HepG2 (cell line): ENCODE measurements at regions not wholly inside any gene's neighbourhood (a gene's known extent, or its start where the extent isn't known, plus 50 kb on each side); places are given as distances from the start of the nearest gene placed in this dataset.
A peak's percentile ranks its signal among the peaks of the same experiment; 100 is the strongest.

Experiments
- MIER2 ChIP-seq: IDR thresholded peaks from 2 replicates; pipeline ENCODE4 v1.6.1; 2016; ENCODE audit warnings: missing biosample characterization, missing genetic modification reagents
- NCOA2 ChIP-seq: sonication (generic); formaldehyde crosslinking; IDR thresholded peaks from 2 replicates; pipeline ENCODE4 v1.8.0; 2022; ENCODE audit warnings: inconsistent platforms
- SOX6 ChIP-seq, 2 experiments: fragments of 450-650 bp in 1 of 2; sonication (generic) in 1 of 2; formaldehyde crosslinking in 1 of 2; IDR thresholded peaks; 2 replicates each; pipeline versions ENCODE4 v1.4.0 to v1.6.1; 2017 to 2020; ENCODE audit warnings: antibody characterized with exemption in 1 of 2, mild to moderate bottlenecking in 1 of 2, missing genetic modification reagents in 1 of 2
- THAP11 ChIP-seq: IDR thresholded peaks from 2 replicates; pipeline ENCODE4 v1.6.1; 2016; ENCODE audit warnings: missing biosample characterization, missing genetic modification reagents
- ZBTB38 ChIP-seq: sonication (generic); formaldehyde crosslinking; IDR thresholded peaks from 2 replicates; pipeline ENCODE4 v1.5.1; 2020; ENCODE audit warnings: mild to moderate bottlenecking, missing genetic modification reagents
- ZFYVE20 ChIP-seq: sonication (generic); formaldehyde crosslinking; IDR thresholded peaks from 2 replicates; pipeline ENCODE4 v1.8.0; 2023; ENCODE audit warnings: low read depth, mild to moderate bottlenecking, moderate library complexity, missing genetic modification reagents, borderline replicate concordance
- ZNF331 ChIP-seq: sonication (generic); formaldehyde crosslinking; IDR thresholded peaks from 2 replicates; pipeline ENCODE4 v1.4.0; 2020; ENCODE audit warnings: missing genetic modification reagents
- ZNF614 ChIP-seq: IDR thresholded peaks from 2 replicates; pipeline ENCODE4 v1.6.1; 2018; ENCODE audit warnings: missing biosample characterization, missing genetic modification reagents, inconsistent platforms, borderline replicate concordance
- TF ChIP-seq, protein P1 (sequence below): IDR thresholded peaks from 2 replicates; pipeline ENCODE4 v1.6.1; 2016; ENCODE audit warnings: low read depth, borderline replicate concordance
- TF ChIP-seq, protein P2 (sequence below): IDR thresholded peaks from 2 replicates; pipeline ENCODE4 v1.6.1; 2016; ENCODE audit warnings: mild to moderate bottlenecking, missing biosample characterization, missing genetic modification reagents
- TF ChIP-seq, protein P3 (sequence below): sonication (generic); formaldehyde crosslinking; IDR thresholded peaks from one replicate; pipeline ENCODE4 v1.5.1; 2020; ENCODE audit warnings: mild to moderate bottlenecking, missing genetic modification reagents; ENCODE audit errors: not compliant biosample characterization
- TF ChIP-seq, protein P4 (sequence below): IDR thresholded peaks from 2 replicates; pipeline ENCODE4 v1.6.1; 2018; ENCODE audit warnings: missing genetic modification reagents
- TF ChIP-seq, protein P5 (sequence below): sonication (generic); formaldehyde crosslinking; IDR thresholded peaks from 2 replicates; pipeline ENCODE4 v1.8.0; 2022; ENCODE audit warnings: mild to moderate bottlenecking, missing genetic modification reagents, borderline replicate concordance

DNA sequence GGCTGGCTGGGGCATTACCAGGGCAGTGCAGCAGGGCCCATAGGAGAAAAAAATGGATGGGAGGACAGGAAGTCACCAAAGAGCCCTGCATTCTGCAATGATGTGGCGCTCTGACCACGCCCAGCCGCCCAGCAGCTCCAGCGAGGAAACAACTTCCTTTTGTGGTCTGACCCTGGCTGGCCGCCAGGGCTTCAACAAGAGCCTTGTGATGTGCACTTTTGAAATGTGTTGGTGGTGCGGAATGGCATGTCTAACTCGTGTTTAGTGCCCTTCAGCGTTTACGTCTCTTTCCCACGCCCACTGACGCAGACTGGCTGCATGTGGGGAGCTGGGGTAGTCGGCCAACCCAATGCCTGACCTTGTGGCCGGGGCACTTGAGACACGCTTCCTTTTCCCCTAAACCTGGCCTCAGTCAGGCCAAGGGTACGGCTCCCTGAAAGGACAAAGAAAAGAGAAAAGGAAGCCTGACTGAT, 81.9 kb upstream of the CTNNB1 start (continued):
- TF ChIP-seq ZNF331 (CRISPR knock-in tag), result peak; percentile 39; the same call in 1 of the 2 replicates
- TF ChIP-seq THAP11 (CRISPR knock-in tag), result peak; percentile 32; the same call in 1 of the 2 replicates
- TF ChIP-seq, protein P1, sequence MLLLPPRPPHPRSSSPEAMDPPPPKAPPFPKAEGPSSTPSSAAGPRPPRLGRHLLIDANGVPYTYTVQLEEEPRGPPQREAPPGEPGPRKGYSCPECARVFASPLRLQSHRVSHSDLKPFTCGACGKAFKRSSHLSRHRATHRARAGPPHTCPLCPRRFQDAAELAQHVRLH (CRISPR knock-in tag), result peak; percentile 36; the same call in 1 of the 2 replicates
- no peak for TF ChIP-seq ZFYVE20 (CRISPR knock-in tag)
- TF ChIP-seq, protein P2, sequence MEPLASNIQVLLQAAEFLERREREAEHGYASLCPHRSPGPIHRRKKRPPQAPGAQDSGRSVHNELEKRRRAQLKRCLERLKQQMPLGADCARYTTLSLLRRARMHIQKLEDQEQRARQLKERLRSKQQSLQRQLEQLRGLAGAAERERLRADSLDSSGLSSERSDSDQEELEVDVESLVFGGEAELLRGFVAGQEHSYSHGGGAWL (CRISPR knock-in tag), result peak; percentile 48; the same call in 1 of the 2 replicates
- TF ChIP-seq ZBTB38 (CRISPR knock-in tag), result peak; percentile 56; the same call in 1 of the 2 replicates
- TF ChIP-seq, protein P3, sequence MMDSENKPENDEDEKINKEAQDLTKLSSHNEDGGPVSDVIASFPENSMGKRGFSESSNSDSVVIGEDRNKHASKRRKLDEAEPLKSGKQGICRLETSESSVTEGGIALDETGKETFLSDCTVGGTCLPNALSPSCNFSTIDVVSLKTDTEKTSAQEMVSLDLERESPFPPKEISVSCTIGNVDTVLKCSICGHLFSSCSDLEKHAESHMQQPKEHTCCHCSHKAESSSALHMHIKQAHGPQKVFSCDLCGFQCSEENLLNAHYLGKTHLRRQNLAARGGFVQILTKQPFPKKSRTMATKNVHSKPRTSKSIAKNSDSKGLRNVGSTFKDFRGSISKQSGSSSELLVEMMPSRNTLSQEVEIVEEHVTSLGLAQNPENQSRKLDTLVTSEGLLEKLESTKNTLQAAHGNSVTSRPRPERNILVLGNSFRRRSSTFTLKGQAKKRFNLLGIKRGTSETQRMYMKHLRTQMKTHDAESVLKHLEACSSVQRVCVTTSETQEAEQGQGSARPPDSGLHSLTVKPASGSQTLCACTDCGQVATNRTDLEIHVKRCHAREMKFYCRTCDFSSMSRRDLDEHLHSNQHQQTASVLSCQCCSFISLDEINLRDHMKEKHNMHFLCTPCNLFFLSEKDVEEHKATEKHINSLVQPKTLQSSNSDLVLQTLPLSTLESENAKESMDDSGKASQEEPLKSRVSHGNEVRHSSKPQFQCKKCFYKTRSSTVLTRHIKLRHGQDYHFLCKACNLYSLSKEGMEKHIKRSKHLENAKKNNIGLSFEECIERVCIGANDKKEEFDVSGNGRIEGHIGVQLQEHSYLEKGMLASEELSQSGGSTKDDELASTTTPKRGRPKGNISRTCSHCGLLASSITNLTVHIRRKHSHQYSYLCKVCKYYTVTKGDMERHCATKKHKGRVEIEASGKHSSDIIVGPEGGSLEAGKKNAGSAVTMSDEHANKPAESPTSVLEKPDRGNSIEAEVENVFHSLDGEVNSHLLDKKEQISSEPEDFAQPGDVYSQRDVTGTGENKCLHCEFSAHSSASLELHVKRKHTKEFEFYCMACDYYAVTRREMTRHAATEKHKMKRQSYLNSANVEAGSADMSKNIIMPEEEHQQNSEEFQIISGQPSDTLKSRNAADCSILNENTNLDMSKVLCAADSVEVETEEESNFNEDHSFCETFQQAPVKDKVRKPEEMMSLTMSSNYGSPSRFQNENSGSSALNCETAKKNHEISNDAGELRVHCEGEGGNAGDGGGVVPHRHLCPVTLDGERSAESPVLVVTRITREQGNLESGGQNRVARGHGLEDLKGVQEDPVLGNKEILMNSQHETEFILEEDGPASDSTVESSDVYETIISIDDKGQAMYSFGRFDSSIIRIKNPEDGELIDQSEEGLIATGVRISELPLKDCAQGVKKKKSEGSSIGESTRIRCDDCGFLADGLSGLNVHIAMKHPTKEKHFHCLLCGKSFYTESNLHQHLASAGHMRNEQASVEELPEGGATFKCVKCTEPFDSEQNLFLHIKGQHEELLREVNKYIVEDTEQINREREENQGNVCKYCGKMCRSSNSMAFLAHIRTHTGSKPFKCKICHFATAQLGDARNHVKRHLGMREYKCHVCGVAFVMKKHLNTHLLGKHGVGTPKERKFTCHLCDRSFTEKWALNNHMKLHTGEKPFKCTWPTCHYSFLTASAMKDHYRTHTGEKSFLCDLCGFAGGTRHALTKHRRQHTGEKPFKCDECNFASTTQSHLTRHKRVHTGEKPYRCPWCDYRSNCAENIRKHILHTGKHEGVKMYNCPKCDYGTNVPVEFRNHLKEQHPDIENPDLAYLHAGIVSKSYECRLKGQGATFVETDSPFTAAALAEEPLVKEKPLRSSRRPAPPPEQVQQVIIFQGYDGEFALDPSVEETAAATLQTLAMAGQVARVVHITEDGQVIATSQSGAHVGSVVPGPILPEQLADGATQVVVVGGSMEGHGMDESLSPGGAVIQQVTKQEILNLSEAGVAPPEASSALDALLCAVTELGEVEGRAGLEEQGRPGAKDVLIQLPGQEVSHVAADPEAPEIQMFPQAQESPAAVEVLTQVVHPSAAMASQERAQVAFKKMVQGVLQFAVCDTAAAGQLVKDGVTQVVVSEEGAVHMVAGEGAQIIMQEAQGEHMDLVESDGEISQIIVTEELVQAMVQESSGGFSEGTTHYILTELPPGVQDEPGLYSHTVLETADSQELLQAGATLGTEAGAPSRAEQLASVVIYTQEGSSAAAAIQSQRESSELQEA (CRISPR knock-in tag), result no peak
- TF ChIP-seq SOX6 (IDR thresholded peaks at IDR 0.05), result no peak
- peak; percentile 71 for TF ChIP-seq SOX6 (CRISPR knock-in tag; IDR thresholded peaks at IDR 0.05)
- TF ChIP-seq, protein P4, sequence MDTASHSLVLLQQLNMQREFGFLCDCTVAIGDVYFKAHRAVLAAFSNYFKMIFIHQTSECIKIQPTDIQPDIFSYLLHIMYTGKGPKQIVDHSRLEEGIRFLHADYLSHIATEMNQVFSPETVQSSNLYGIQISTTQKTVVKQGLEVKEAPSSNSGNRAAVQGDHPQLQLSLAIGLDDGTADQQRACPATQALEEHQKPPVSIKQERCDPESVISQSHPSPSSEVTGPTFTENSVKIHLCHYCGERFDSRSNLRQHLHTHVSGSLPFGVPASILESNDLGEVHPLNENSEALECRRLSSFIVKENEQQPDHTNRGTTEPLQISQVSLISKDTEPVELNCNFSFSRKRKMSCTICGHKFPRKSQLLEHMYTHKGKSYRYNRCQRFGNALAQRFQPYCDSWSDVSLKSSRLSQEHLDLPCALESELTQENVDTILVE, result no peak
- peak; percentile 43; the same call in 1 of the 2 replicates for TF ChIP-seq NCOA2 (CRISPR knock-in tag)
- peak; percentile 83 for TF ChIP-seq ZNF614 (CRISPR knock-in tag)
- no peak; the same call in 1 of the 2 replicates for TF ChIP-seq MIER2 (CRISPR knock-in tag)
- TF ChIP-seq, protein P5, sequence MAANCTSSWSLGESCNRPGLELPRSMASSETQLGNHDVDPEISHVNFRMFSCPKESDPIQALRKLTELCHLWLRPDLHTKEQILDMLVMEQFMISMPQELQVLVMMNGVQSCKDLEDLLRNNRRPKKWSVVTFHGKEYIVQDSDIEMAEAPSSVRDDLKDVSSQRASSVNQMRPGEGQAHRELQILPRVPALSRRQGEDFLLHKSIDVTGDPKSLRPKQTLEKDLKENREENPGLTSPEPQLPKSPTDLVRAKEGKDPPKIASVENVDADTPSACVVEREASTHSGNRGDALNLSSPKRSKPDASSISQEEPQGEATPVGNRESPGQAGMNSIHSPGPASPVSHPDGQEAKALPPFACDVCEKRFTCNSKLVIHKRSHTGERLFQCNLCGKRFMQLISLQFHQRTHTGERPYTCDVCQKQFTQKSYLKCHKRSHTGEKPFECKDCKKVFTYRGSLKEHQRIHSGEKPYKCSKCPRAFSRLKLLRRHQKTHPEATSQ, result no peak
